Upper lobe of left lung (tissue), 4 donors: ENCODE measurements at regions not wholly inside any gene's neighbourhood (a gene's known extent, or its start where the extent isn't known, plus 50 kb on each side); places are given as distances from the start of the nearest gene placed in this dataset.

Source experiments
- CTCF ChIP-seq, 6 experiments: fragments of 450-650 bp in 4 of 6; fragments of 200-600 bp in 2 of 6; sonication (generic) in 2 of 6; IDR thresholded peaks; one replicate each; pipeline ENCODE4 v1.5.1; 2016 to 2019; ENCODE audit warnings: antibody characterized with exemption in 6 of 6
- POLR2A ChIP-seq, 4 donors: fragments of 450-650 bp; IDR thresholded peaks; one replicate each; pipeline ENCODE4 v1.5.1; 2016 to 2017; ENCODE audit warnings: antibody characterized with exemption in 4 of 4, mild to moderate bottlenecking in 2 of 4

DNA sequence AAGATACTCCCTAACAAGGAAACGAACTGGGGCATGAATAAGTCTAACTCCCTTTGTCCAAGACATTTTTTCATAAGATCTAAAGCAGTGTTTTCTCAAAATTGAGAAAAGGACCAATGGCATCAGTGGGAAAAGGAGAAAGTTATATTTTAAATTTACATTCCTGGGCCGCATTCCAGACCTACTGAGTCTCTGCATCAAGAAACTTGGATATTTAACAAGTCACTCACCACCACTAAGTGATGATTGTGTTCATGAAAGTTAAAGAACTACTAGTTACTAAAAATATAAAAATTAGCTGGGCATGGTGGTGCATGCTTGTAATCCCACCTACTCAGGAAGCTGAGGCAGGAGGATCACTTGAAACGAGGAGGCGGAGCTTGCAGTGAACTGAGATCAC, 149.6 kb upstream of the MEOX2 start:
- no peak for TF ChIP-seq CTCF (IDR thresholded peaks at IDR 0.05)
- no peak for TF ChIP-seq POLR2A (IDR thresholded peaks at IDR 0.05)
